ENCODE measurements at regions not wholly inside any gene's neighbourhood (a gene's known extent, or its start where the extent isn't known, plus 50 kb on each side); places are given as distances from the start of the nearest gene placed in this dataset.

DNA sequence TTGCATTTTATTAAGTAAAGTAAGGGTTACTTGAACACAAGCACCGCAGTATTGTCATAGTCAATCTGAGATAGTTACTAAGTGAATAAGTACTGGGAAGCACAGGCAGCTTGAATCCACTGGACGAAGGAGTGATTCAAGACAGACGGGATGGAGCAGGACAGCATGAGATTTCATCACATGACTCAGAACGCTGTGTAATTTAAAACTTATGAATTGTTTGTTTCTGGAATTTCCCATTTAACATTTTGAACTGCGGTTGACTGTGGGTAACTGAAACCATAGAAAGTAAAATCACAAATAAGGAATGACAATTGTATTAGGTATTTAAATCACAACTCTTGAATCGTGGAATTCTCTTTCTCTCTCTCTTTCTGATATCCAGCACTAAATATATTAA is 1630.4 kb upstream of the SEL1L start:
- no peaks in the 10 kb centered on the region for H3K4me1 ChIP-seq (ENCODE audit: control insufficient read depth, insufficient read depth, low read length)
- H3K27ac ChIP-seq (ENCODE audit: low read length), result no peak overlapping the region
- intact Hi-C loops (cut with micrococcal nuclease; ENCODE audit: unreplicated experiment), result no loop called here
- BruUV-seq (replicated peaks), result no TSS peak
- no peaks in the 10 kb centered on the region for H3K9me3 ChIP-seq (ENCODE audit: control insufficient read depth, insufficient read depth, low read depth, low read length)
- no peak overlapping the region for H3K4me3 ChIP-seq (ENCODE audit: low read depth in 2 of 2, low read length in 2 of 2)
- DNase-seq (ENCODE audit: low read depth, low spot score) (no peak), ATAC-seq (no peak)
- H3K27me3 ChIP-seq (ENCODE audit: control insufficient read depth, insufficient read depth, low read length), result no peaks in the 10 kb centered on the region
- no peaks in the 10 kb centered on the region for H3K36me3 ChIP-seq (ENCODE audit: control insufficient read depth, insufficient read depth, low read length)
- POLR2A ChIA-PET, result no interaction called here
- in situ Hi-C loops (cut with HindIII; ENCODE audit: low pct_unique_long_range_greater_than_20kb, low sequenced_read_pairs), result no loop called here
- no peak for TF ChIP-seq CTCF (IDR thresholded peaks at IDR 0.05)
- no peak for TF ChIP-seq REST (IDR thresholded peaks at IDR 0.05; ENCODE audit: insufficient read depth in 1 of 2, low read depth in 2 of 2, low read length in 1 of 2)
- no peak for TF ChIP-seq SIN3A (IDR thresholded peaks at IDR 0.05; ENCODE audit: borderline replicate concordance, insufficient read depth, low read depth, low read length)
- no peak for TF ChIP-seq TCF7L2 (IDR thresholded peaks at IDR 0.05; ENCODE audit: low read depth, low read length)
- TF ChIP-seq POLR2AphosphoS5 (IDR thresholded peaks at IDR 0.05; ENCODE audit: low read depth, low read length), result no peak
- CTCF ChIA-PET, result no interaction called here

GRCh38 chr14:83164591-83164990 is 1630.9 kb upstream of the SEL1L start:
- TF ChIP-seq CTCF (IDR thresholded peaks at IDR 0.05) (no peak), POLR2AphosphoS5 (IDR thresholded peaks at IDR 0.05; ENCODE audit: low read depth, low read length) (no peak), REST (IDR thresholded peaks at IDR 0.05; ENCODE audit: insufficient read depth in 1 of 2, low read depth in 2 of 2, low read length in 1 of 2) (no peak), TCF7L2 (IDR thresholded peaks at IDR 0.05; ENCODE audit: low read depth, low read length) (no peak), SIN3A (IDR thresholded peaks at IDR 0.05; ENCODE audit: borderline replicate concordance, insufficient read depth, low read depth, low read length) (no peak)
- no peak overlapping the region for H3K27ac ChIP-seq (ENCODE audit: low read length)

More at GRCh38 chr14:83164591-83164990, 1630.9 kb upstream of the SEL1L start:
- DNase-seq (ENCODE audit: low read depth, low spot score) (no peak), ATAC-seq (no peak)
- in situ Hi-C loops (cut with HindIII; ENCODE audit: low pct_unique_long_range_greater_than_20kb, low sequenced_read_pairs) (no loop called here), intact Hi-C loops (cut with micrococcal nuclease; ENCODE audit: unreplicated experiment) (no loop called here)
- Histone ChIP-seq H3K36me3 (ENCODE audit: control insufficient read depth, insufficient read depth, low read length) (no peaks in the 10 kb centered on the region), H3K4me1 (ENCODE audit: control insufficient read depth, insufficient read depth, low read length) (no peaks in the 10 kb centered on the region), H3K9me3 (ENCODE audit: control insufficient read depth, insufficient read depth, low read depth, low read length) (no peaks in the 10 kb centered on the region), H3K4me3 (ENCODE audit: low read depth in 2 of 2, low read length in 2 of 2) (no peak overlapping the region), H3K27me3 (ENCODE audit: control insufficient read depth, insufficient read depth, low read length) (no peaks in the 10 kb centered on the region)
- ChIA-PET CTCF (no interaction called here), POLR2A (no interaction called here)
- no TSS peak for BruUV-seq (replicated peaks)
